ENCODE measurements at regions not wholly inside any gene's neighbourhood (a gene's known extent, or its start where the extent isn't known, plus 50 kb on each side); places are given as distances from the start of the nearest gene placed in this dataset.

GRCh38 chr6:170156448-170157375, 134.2 kb downstream of the DLL1 start:
- no peaks in the 10 kb centered on the region for H3K9me3 Mint-ChIP-seq
- Histone ChIP-seq H3K27me3 (ENCODE audit: insufficient read depth, low read length, poor library complexity, severe bottlenecking) (no peaks in the 10 kb centered on the region), H3K4me3 (ENCODE audit: low read length) (no peak overlapping the region), H3K4me1 (ENCODE audit: insufficient read depth, low read length) (peaks cover 7% of the 10 kb centered on the region), H3K36me3 (ENCODE audit: insufficient read depth, low read length) (no peaks in the 10 kb centered on the region), H3K27ac (ENCODE audit: low read depth, low read length) (no peak overlapping the region), H3K9me3 (ENCODE audit: low read length) (no peaks in the 10 kb centered on the region)
- H3K27ac Mint-ChIP-seq, result peak overlapping the region in 1 of 8 donors; percentile 56
- H3K4me1 Mint-ChIP-seq, result peaks cover 0 to 7% (median 0%) of the 10 kb centered on the region in 3 donors
- CTCF ChIA-PET, result no interaction called here
- H3K36me3 Mint-ChIP-seq, result no peaks in the 10 kb centered on the region
- peaks cover 0 to 10% of the 10 kb centered on the region in 2 donors for H3K27me3 Mint-ChIP-seq
- DNase-seq, result no peak
- POLR2A ChIA-PET, result no interaction called here
- H3K4me3 Mint-ChIP-seq, result no peak overlapping the region

GRCh38 chr6:170155464-170156196, 135.2 kb downstream of the DLL1 start:
- no peak overlapping the region for H3K27ac ChIP-seq (ENCODE audit: low read depth, low read length)
- Mint-ChIP-seq H3K9me3 (no peaks in the 10 kb centered on the region), H3K27me3 (peaks cover 0 to 10% of the 10 kb centered on the region in 2 donors), H3K4me1 (peaks cover 0 to 13% (median 3%) of the 10 kb centered on the region in 3 donors), H3K4me3 (no peak overlapping the region), H3K27ac (no peak overlapping the region), H3K36me3 (no peaks in the 10 kb centered on the region)
- ChIA-PET CTCF (no interaction called here), POLR2A (no interaction called here)
- H3K4me3 ChIP-seq (ENCODE audit: low read length), result no peak overlapping the region
- DNase-seq, result no peak
- H3K36me3 ChIP-seq (ENCODE audit: insufficient read depth, low read length), result no peaks in the 10 kb centered on the region
- H3K27me3 ChIP-seq (ENCODE audit: insufficient read depth, low read length, poor library complexity, severe bottlenecking), result no peaks in the 10 kb centered on the region
- H3K9me3 ChIP-seq (ENCODE audit: low read length), result no peaks in the 10 kb centered on the region
- peaks cover 7% of the 10 kb centered on the region for H3K4me1 ChIP-seq (ENCODE audit: insufficient read depth, low read length)

- Histone ChIP-seq H3K4me1 (ENCODE audit: insufficient read depth, low read length) (peaks cover 13% of the 10 kb centered on the region), H3K27ac (ENCODE audit: low read depth, low read length) (no peak overlapping the region), H3K9me3 (ENCODE audit: low read length) (no peaks in the 10 kb centered on the region), H3K27me3 (ENCODE audit: insufficient read depth, low read length, poor library complexity, severe bottlenecking) (no peaks in the 10 kb centered on the region), H3K4me3 (ENCODE audit: low read length) (no peak overlapping the region), H3K36me3 (ENCODE audit: insufficient read depth, low read length) (no peaks in the 10 kb centered on the region)
- ChIA-PET POLR2A (no interaction called here), CTCF (no interaction called here)
- peaks cover 0 to 10% of the 10 kb centered on the region in 2 donors for H3K27me3 Mint-ChIP-seq
- H3K4me3 Mint-ChIP-seq, result no peak overlapping the region
- no peak for DNase-seq
- H3K27ac Mint-ChIP-seq, result no peak overlapping the region
- H3K36me3 Mint-ChIP-seq, result no peaks in the 10 kb centered on the region
- peaks cover 13 to 28% (median 14%) of the 10 kb centered on the region in 3 donors for H3K4me1 Mint-ChIP-seq
- H3K9me3 Mint-ChIP-seq, result no peaks in the 10 kb centered on the region
Measured at GRCh38 chr6:170153436-170154319, 137.2 kb downstream of the DLL1 start.

- no peaks in the 10 kb centered on the region for H3K9me3 ChIP-seq (ENCODE audit: low read length)
- Mint-ChIP-seq H3K27me3 (peaks cover 0 to 10% of the 10 kb centered on the region in 2 donors), H3K4me3 (no peak overlapping the region), H3K36me3 (no peaks in the 10 kb centered on the region), H3K27ac (peak overlapping the region in 1 of 8 donors; percentile 47), H3K9me3 (no peaks in the 10 kb centered on the region), H3K4me1 (peaks cover 20 to 35% (median 21%) of the 10 kb centered on the region in 3 donors)
- no peaks in the 10 kb centered on the region for H3K27me3 ChIP-seq (ENCODE audit: insufficient read depth, low read length, poor library complexity, severe bottlenecking)
- no peak overlapping the region for H3K27ac ChIP-seq (ENCODE audit: low read depth, low read length)
- no peak overlapping the region for H3K4me3 ChIP-seq (ENCODE audit: low read length)
- peaks cover 19% of the 10 kb centered on the region for H3K4me1 ChIP-seq (ENCODE audit: insufficient read depth, low read length)
- ChIA-PET CTCF (no interaction called here), POLR2A (no interaction called here)
- no peak for DNase-seq
- no peaks in the 10 kb centered on the region for H3K36me3 ChIP-seq (ENCODE audit: insufficient read depth, low read length)
Measured at GRCh38 chr6:170152989-170153388, 137.9 kb downstream of the DLL1 start.

GRCh38 chr6:170152124-170152926, 138.6 kb downstream of the DLL1 start:
- no peak for DNase-seq
- peaks cover 26 to 42% (median 26%) of the 10 kb centered on the region in 3 donors for H3K4me1 Mint-ChIP-seq
- peaks cover 0 to 10% of the 10 kb centered on the region in 2 donors for H3K27me3 Mint-ChIP-seq
- Histone ChIP-seq H3K36me3 (ENCODE audit: insufficient read depth, low read length) (no peaks in the 10 kb centered on the region), H3K4me1 (ENCODE audit: insufficient read depth, low read length) (peaks cover 26% of the 10 kb centered on the region), H3K4me3 (ENCODE audit: low read length) (no peak overlapping the region), H3K27ac (ENCODE audit: low read depth, low read length) (no peak overlapping the region), H3K27me3 (ENCODE audit: insufficient read depth, low read length, poor library complexity, severe bottlenecking) (no peaks in the 10 kb centered on the region), H3K9me3 (ENCODE audit: low read length) (no peaks in the 10 kb centered on the region)
- ChIA-PET POLR2A (no interaction called here), CTCF (no interaction called here)
- no peak overlapping the region for H3K4me3 Mint-ChIP-seq
- no peaks in the 10 kb centered on the region for H3K36me3 Mint-ChIP-seq
- H3K9me3 Mint-ChIP-seq, result no peaks in the 10 kb centered on the region
- H3K27ac Mint-ChIP-seq, result peak overlapping the region in 2 of 8 donors; percentile 33 to 62

GRCh38 chr6:170151804-170152123, 139.1 kb downstream of the DLL1 start:
- POLR2A ChIA-PET, result no interaction called here
- peaks cover 32 to 47% (median 32%) of the 10 kb centered on the region in 3 donors for H3K4me1 Mint-ChIP-seq

GRCh38 chr6:170151321-170151771, 139.5 kb downstream of the DLL1 start:
- Histone ChIP-seq H3K27me3 (ENCODE audit: insufficient read depth, low read length, poor library complexity, severe bottlenecking) (no peaks in the 10 kb centered on the region), H3K9me3 (ENCODE audit: low read length) (no peaks in the 10 kb centered on the region), H3K4me3 (ENCODE audit: low read length) (no peak overlapping the region), H3K27ac (ENCODE audit: low read depth, low read length) (no peak overlapping the region), H3K4me1 (ENCODE audit: insufficient read depth, low read length) (peaks cover 30% of the 10 kb centered on the region), H3K36me3 (ENCODE audit: insufficient read depth, low read length) (no peaks in the 10 kb centered on the region)
- peaks cover 36 to 51% (median 36%) of the 10 kb centered on the region in 3 donors for H3K4me1 Mint-ChIP-seq
- no peaks in the 10 kb centered on the region for H3K36me3 Mint-ChIP-seq
- H3K27me3 Mint-ChIP-seq, result peaks cover 0 to 10% of the 10 kb centered on the region in 2 donors
- peak overlapping the region in 1 of 7 donors; percentile 34 for H3K4me3 Mint-ChIP-seq
- no peak for DNase-seq
- ChIA-PET CTCF (no interaction called here), POLR2A (no interaction called here)
- peak overlapping the region in 3 of 8 donors; percentile 17 to 40 (median 33) for H3K27ac Mint-ChIP-seq
- no peaks in the 10 kb centered on the region for H3K9me3 Mint-ChIP-seq

More at GRCh38 chr6:170151804-170152123, 139.1 kb downstream of the DLL1 start:
- Histone ChIP-seq H3K9me3 (ENCODE audit: low read length) (no peaks in the 10 kb centered on the region), H3K4me3 (ENCODE audit: low read length) (no peak overlapping the region), H3K27ac (ENCODE audit: low read depth, low read length) (no peak overlapping the region), H3K4me1 (ENCODE audit: insufficient read depth, low read length) (peaks cover 30% of the 10 kb centered on the region), H3K36me3 (ENCODE audit: insufficient read depth, low read length) (no peaks in the 10 kb centered on the region), H3K27me3 (ENCODE audit: insufficient read depth, low read length, poor library complexity, severe bottlenecking) (no peaks in the 10 kb centered on the region)
- Mint-ChIP-seq H3K4me3 (no peak overlapping the region), H3K9me3 (no peaks in the 10 kb centered on the region), H3K27ac (peak overlapping the region in 2 of 8 donors; percentile 17 to 47), H3K27me3 (peaks cover 0 to 10% of the 10 kb centered on the region in 2 donors), H3K36me3 (no peaks in the 10 kb centered on the region)
- no peak for DNase-seq
- CTCF ChIA-PET, result no interaction called here

Measured in CD8-positive, alpha-beta memory T cell (primary cell).